ENCODE measurements at regions not wholly inside any gene's neighbourhood (a gene's known extent, or its start where the extent isn't known, plus 50 kb on each side); places are given as distances from the start of the nearest gene placed in this dataset.

DNA sequence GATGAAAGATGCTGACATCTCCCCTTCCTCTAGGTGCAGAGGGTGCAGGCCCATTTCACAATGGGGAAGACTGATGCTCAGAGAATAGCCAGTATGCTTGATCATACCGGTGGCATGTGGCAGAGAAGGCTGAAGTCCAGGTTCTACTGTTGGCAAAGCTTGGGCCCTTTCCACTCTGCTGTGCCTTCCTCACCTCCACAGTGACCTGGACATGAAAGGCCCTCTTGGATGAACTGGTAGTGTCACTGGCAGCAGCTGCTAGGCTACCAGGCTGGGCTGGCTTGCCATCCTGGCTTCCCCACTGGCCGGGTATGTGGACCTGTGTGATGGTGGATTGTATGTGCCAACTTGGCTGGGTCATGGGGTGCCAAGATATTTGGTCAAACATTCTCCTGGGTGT lies 92.0 kb downstream of the GADD45G start:
- Histone ChIP-seq H3K27ac (ENCODE audit: low read depth, low read length) (no peak overlapping the region), H2BK12ac (ENCODE audit: low read depth, low read length) (peak overlapping the region; percentile 78; the same call in 1 of the 2 replicates), H2BK5ac (ENCODE audit: low read depth, low read length) (peak overlapping the region; percentile 37; the same call in 1 of the 2 replicates), H4K5ac (ENCODE audit: insufficient read length, low read depth, low read length) (no peak overlapping the region), H3K9me3 (ENCODE audit: insufficient read depth in 2 of 2, low read depth in 1 of 2, low read length in 1 of 2) (no peaks in the 10 kb centered on the region), H3K4me1 (replicated peaks in 1 of 4; ENCODE audit: control insufficient read depth in 3 of 4, insufficient read depth in 4 of 4, low read length in 3 of 4) (peaks cover 3 to 22% (median 11%) of the 10 kb centered on the region in 4 experiments; a peak in 6 of 7 replicates), H3K4ac (replicated peaks; ENCODE audit: insufficient read length, low read depth, low read length) (peak overlapping the region; percentile 46), H3K79me1 (ENCODE audit: low read depth, low read length) (no peaks in the 10 kb centered on the region), H3K23me2 (ENCODE audit: low read depth, low read length) (no peaks in the 10 kb centered on the region), H3K23ac (ENCODE audit: insufficient read length) (no peak overlapping the region), H2AK5ac (ENCODE audit: low read depth, low read length) (peak overlapping the region; percentile 87; the same call in 1 of the 2 replicates), H2BK120ac (replicated peaks; ENCODE audit: low read depth, low read length) (peak overlapping the region; percentile 7), H3K18ac (ENCODE audit: extremely low read depth, low read length) (peak overlapping the region; percentile 49; the same call in 1 of the 2 replicates), H4K91ac (replicated peaks; ENCODE audit: insufficient read length, low read length) (peak overlapping the region; percentile 75), H2AFZ (ENCODE audit: low read length) (no peak overlapping the region), H3K14ac (ENCODE audit: insufficient read length) (no peak overlapping the region), H3K4me2 (ENCODE audit: insufficient read depth in 1 of 2, low read depth in 2 of 2, low read length in 2 of 2) (no peak overlapping the region), H3K4me3 (ENCODE audit: extremely low read depth in 1 of 4, insufficient read depth in 2 of 4, low read depth in 3 of 4, low read length in 4 of 4) (no peak overlapping the region), H3K9ac (replicated peaks in 1 of 4; ENCODE audit: extremely low read depth in 1 of 4, low read depth in 3 of 4, low read length in 3 of 4) (no peak overlapping the region), H2BK20ac (ENCODE audit: low read length) (peak overlapping the region; percentile 98), H4K20me1 (replicated peaks in 1 of 2; ENCODE audit: control insufficient read depth in 1 of 2, insufficient read depth in 2 of 2, low read length in 2 of 2) (no peaks in the 10 kb centered on the region), H2BK15ac (ENCODE audit: low read length) (peak overlapping the region; percentile 99), H3K79me2 (ENCODE audit: control insufficient read depth in 1 of 2, insufficient read depth in 2 of 2, low read length in 2 of 2) (no peaks in the 10 kb centered on the region), H4K8ac (ENCODE audit: extremely low read depth, insufficient read depth, low read length) (no peak overlapping the region), H3K56ac (replicated peaks; ENCODE audit: insufficient read length, low read depth, low read length) (no peak overlapping the region), H3K27me3 (replicated peaks in 1 of 4; ENCODE audit: control insufficient read depth in 3 of 4, extremely low read depth in 1 of 4, insufficient read depth in 3 of 4, low read length in 3 of 4) (no peaks in the 10 kb centered on the region), H3K36me3 (ENCODE audit: control insufficient read depth in 2 of 4, insufficient read depth in 4 of 4, low read length in 3 of 4) (no peaks in the 10 kb centered on the region)
- CTCF ChIA-PET (ENCODE audit: partially characterized antibody): interaction anchor here (0.7 to 2.7 kb wide), 3 partner anchors 13 to 266 kb away, joined by 3 to 14 read pairs (median 5); no protein-coding TSS in a partner anchor
- FAIRE-seq (no peak), DNase-seq (ENCODE audit: low read depth in 1 of 2, low spot score in 2 of 2) (no peak)
- WGBS, 2 experiments (ENCODE audit: extremely low coverage in 1 of 2, insufficient coverage in 1 of 2, insufficient read length in 1 of 2, insufficient replicate concordance in 2 of 2, low coverage in 1 of 2, low lambda C conversion rate in 2 of 2, missing lambda C conversion rate in 1 of 2): 100% methylated on average over 2 of the region's 2 CpGs; no CpG with 5 or more reads in 1 of the 2 experiments
- POLR2A ChIA-PET (ENCODE audit: partially characterized antibody): interaction anchor here (2.2 to 2.9 kb wide), 2 partner anchors 91 to 92 kb away, joined by 9 to 12 read pairs; partner anchors contain the start of gene GADD45G
- TF ChIP-seq SRF (IDR thresholded peaks at IDR 0.05; ENCODE audit: low read depth, low read length) (no peak), RAD21 (IDR thresholded peaks at IDR 0.05 in 1 of 2, conservative IDR thresholded peaks at IDR 0.05 in 1 of 2; ENCODE audit: low read depth in 2 of 2, low read length in 2 of 2) (no peak), JUN (IDR thresholded peaks at IDR 0.05; ENCODE audit: low read depth, low read length) (no peak), TAF1 (IDR thresholded peaks at IDR 0.05; ENCODE audit: low read depth, low read length) (no peak), GABPA (IDR thresholded peaks at IDR 0.05; ENCODE audit: borderline replicate concordance, insufficient read depth, low read length) (no peak), ZNF274 (IDR thresholded peaks at IDR 0.05; ENCODE audit: borderline replicate concordance, extremely low read depth, low read length) (no peak), SIX5 (IDR thresholded peaks at IDR 0.05; ENCODE audit: low read depth, low read length) (no peak), MAFK (IDR thresholded peaks at IDR 0.05; ENCODE audit: low read depth, low read length) (no peak), BCL11A (IDR thresholded peaks at IDR 0.05; ENCODE audit: low read depth in 2 of 2, low read length in 2 of 2) (no peak)
- TF ChIP-seq, protein P1, sequence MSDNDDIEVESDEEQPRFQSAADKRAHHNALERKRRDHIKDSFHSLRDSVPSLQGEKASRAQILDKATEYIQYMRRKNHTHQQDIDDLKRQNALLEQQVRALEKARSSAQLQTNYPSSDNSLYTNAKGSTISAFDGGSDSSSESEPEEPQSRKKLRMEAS (IDR thresholded peaks at IDR 0.05): no peak
- TF ChIP-seq, protein P2, sequence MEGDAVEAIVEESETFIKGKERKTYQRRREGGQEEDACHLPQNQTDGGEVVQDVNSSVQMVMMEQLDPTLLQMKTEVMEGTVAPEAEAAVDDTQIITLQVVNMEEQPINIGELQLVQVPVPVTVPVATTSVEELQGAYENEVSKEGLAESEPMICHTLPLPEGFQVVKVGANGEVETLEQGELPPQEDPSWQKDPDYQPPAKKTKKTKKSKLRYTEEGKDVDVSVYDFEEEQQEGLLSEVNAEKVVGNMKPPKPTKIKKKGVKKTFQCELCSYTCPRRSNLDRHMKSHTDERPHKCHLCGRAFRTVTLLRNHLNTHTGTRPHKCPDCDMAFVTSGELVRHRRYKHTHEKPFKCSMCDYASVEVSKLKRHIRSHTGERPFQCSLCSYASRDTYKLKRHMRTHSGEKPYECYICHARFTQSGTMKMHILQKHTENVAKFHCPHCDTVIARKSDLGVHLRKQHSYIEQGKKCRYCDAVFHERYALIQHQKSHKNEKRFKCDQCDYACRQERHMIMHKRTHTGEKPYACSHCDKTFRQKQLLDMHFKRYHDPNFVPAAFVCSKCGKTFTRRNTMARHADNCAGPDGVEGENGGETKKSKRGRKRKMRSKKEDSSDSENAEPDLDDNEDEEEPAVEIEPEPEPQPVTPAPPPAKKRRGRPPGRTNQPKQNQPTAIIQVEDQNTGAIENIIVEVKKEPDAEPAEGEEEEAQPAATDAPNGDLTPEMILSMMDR (IDR thresholded peaks at IDR 0.05; ENCODE audit: control extremely low read depth in 1 of 3, insufficient read depth in 1 of 3, low read depth in 1 of 3, low read length in 3 of 3): no peak

Measured in H1 (cell line).